Urinary bladder (tissue), 3 donors: ENCODE measurements at regions not wholly inside any gene's neighbourhood (a gene's known extent, or its start where the extent isn't known, plus 50 kb on each side); places are given as distances from the start of the nearest gene placed in this dataset.

Experiments
- DNase-seq: peaks from one replicate; pipeline ENCODE4 v3.0.0-alpha.2; 2015; ENCODE audit errors: extremely low spot score
- H3K27ac ChIP-seq: one replicate; pipeline ENCODE4 v1.5.1; 2013; ENCODE audit warnings: low read depth, mild to moderate bottlenecking, moderate library complexity
- H3K36me3 ChIP-seq: one replicate; pipeline ENCODE4 v1.6.1; 2013; ENCODE audit warnings: mild to moderate bottlenecking, moderate library complexity; ENCODE audit not compliant: insufficient read depth
- H3K4me1 ChIP-seq: one replicate; pipeline ENCODE4 v1.6.1; 2013; ENCODE audit warnings: mild to moderate bottlenecking, moderate library complexity; ENCODE audit not compliant: insufficient read depth
- H3K4me3 ChIP-seq: one replicate; pipeline ENCODE4 v1.5.1; 2013; ENCODE audit warnings: low read depth, low read length
- WGBS: extraction: QIAGEN DNeasy Blood & Tissue Kit; methylation state at CpG from one replicate; pipeline ENCODE4 v1.1.7; 2013; 5-methylcytosine and 5-hydroxymethylcytosine counted together
- donor health status: healthy with polysubstance abuse.
- donor health status: healthy.

DNA sequence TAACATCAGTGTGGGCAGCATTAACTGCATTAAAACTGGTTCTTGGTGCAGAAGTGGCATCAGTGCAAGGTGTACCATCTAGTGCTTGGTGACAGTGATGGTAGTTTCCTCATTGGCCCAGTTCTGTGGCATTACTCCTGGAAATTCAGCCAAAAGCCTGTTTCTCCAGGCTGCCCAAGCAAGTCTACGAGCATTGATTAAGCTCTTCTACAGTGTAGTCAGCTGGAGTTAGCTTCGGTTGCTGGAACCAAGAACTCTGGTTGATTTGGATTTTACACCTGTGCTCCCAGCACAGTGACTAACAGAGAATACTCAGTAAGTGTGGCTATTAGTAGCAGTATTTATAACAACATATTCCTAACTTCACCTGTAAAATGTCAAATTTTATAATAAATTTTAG, 84.9 kb upstream of the ZDHHC17 start:
- Histone ChIP-seq H3K27ac (no peak overlapping the region), H3K36me3 (no peaks in the 10 kb centered on the region), H3K4me1 (no peaks in the 10 kb centered on the region), H3K4me3 (no peak overlapping the region)
- 95% methylated on average over 2 of the region's 2 CpGs for WGBS
- DNase-seq = no peak

GRCh38 chr12:76679778-76680177, 84.1 kb upstream of the ZDHHC17 start:
- DNase-seq = no peak
- 28% methylated on average over 1 of the region's 1 CpG for WGBS
- H3K4me1 ChIP-seq = no peaks in the 10 kb centered on the region
- H3K36me3 ChIP-seq = no peaks in the 10 kb centered on the region
- H3K4me3 ChIP-seq = no peak overlapping the region
- no peak overlapping the region for H3K27ac ChIP-seq

DNA sequence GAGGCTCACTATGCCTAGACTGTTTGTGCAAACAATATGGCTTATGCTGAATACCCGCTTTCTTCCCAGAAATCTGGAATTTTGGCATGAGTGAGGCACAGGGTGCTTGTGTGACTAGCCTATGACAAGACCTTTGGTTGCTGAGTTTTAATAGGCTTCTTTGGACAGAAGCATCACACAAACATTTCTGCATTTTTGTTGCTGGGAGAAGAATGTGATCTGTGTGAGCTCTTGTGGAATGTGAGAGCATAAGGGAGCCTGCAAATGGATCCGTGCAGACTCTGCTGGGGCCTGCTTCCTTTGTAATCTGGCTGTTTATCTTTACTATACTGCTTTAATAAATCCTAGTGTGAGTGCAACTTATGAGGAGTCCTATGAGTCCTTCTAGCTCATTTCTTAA, 83.0 kb upstream of the ZDHHC17 start:
- Histone ChIP-seq H3K4me1 (no peaks in the 10 kb centered on the region), H3K4me3 (no peak overlapping the region), H3K36me3 (no peaks in the 10 kb centered on the region), H3K27ac (no peak overlapping the region)
- no peak for DNase-seq
- 56% methylated on average over 2 of the region's 2 CpGs for WGBS

DNA sequence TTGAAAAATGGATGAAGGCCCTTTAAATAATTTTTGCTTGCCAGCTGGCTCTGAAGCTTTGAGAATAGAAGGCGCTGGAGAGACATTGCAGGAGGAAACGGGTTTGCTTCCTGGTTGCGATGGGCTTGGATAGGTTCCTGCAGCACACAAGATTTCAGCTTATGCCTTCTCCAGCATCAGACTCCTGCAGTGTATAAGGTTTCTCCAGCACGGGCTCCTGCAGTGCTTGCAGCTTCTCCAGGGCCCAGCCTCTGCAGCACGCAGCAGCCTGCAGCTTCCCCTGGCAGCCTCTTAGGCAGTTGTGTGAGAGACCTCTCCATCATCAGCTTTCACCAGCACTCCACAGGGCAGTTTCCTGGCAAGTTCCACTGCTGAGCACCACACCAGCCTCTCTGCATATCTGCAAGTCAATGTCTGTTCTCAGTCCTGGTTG, 78.7 kb upstream of the ZDHHC17 start:
- Histone ChIP-seq H3K36me3 (no peaks in the 10 kb centered on the region), H3K27ac (no peak overlapping the region), H3K4me3 (no peak overlapping the region), H3K4me1 (peaks cover 1% of the 10 kb centered on the region)
- 2% methylated on average over 5 of the region's 5 CpGs for WGBS
- DNase-seq = no peak

GRCh38 chr12:76687981-76688380, 75.9 kb upstream of the ZDHHC17 start:
- peak; percentile 20 for DNase-seq
- H3K36me3 ChIP-seq = no peaks in the 10 kb centered on the region
- H3K4me3 ChIP-seq = no peak overlapping the region
- WGBS = 28% methylated on average over 3 of the region's 3 CpGs
- H3K4me1 ChIP-seq = peaks cover 1% of the 10 kb centered on the region
- no peak overlapping the region for H3K27ac ChIP-seq

GRCh38 chr12:76688631-76689030, 75.3 kb upstream of the ZDHHC17 start:
- WGBS = 87% methylated on average over 2 of the region's 2 CpGs

DNA sequence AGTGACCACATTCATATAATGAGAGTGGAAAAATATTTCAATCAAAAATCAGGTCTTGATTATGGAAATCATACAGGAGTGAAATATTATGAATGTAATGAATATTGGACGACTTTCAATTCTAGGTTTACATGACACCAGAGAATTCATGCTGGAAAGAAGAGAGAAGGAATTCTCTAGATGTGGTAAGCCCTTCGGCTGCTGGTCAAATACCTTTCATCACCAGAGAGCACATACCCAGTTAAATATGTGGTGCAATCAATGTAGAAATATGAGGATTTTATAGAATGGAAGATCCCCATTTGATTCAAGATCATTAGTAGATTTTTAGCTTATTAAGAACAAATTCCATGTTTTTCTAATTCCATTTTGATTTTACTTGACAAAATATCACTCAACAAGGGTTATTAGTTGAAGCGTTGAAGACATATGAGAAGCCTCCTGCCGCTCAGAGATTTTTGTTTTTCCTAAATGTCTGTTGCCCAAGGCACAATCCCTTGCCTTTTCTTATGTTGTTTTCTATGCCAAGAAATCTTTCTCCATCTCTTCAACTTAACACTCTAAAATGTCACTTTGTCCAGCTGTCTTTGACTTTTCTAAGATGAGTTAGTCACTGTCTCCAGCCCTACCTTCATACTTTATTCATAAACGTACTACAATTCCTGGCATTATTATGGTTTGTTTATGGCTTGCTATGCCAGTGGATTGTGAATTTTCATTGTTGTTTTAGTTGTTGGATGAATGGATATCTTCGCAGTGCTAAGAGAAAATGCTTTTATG, 72.8 kb upstream of the ZDHHC17 start:
- 82% methylated on average over 6 of the region's 6 CpGs for WGBS

More at GRCh38 chr12:76688631-76689030, 75.3 kb upstream of the ZDHHC17 start:
- H3K4me3 ChIP-seq = no peak overlapping the region
- no peaks in the 10 kb centered on the region for H3K36me3 ChIP-seq
- peaks cover 1% of the 10 kb centered on the region for H3K4me1 ChIP-seq
- no peak for DNase-seq
- H3K27ac ChIP-seq = no peak overlapping the region

GRCh38 chr12:76692846-76693245, 71.1 kb upstream of the ZDHHC17 start:
- no peak for DNase-seq
- WGBS = 85% methylated on average over 3 of the region's 3 CpGs
- no peaks in the 10 kb centered on the region for H3K36me3 ChIP-seq
- no peak overlapping the region for H3K27ac ChIP-seq
- H3K4me1 ChIP-seq = no peaks in the 10 kb centered on the region
- no peak overlapping the region for H3K4me3 ChIP-seq

More for the DNA sequence above, 72.8 kb upstream of the ZDHHC17 start:
- Histone ChIP-seq H3K4me3 (no peak overlapping the region), H3K27ac (no peak overlapping the region), H3K4me1 (peaks cover 1% of the 10 kb centered on the region), H3K36me3 (no peaks in the 10 kb centered on the region)
- no peak for DNase-seq

- Histone ChIP-seq H3K4me3 (no peak overlapping the region), H3K36me3 (no peaks in the 10 kb centered on the region), H3K27ac (no peak overlapping the region), H3K4me1 (no peaks in the 10 kb centered on the region)
- DNase-seq = no peak
- WGBS = 97% methylated on average over 7 of the region's 7 CpGs
Measured at GRCh38 chr12:76694369-76694768, 69.5 kb upstream of the ZDHHC17 start.

GRCh38 chr12:76696186-76696585, 67.7 kb upstream of the ZDHHC17 start:
- H3K4me1 ChIP-seq = no peaks in the 10 kb centered on the region
- H3K27ac ChIP-seq = no peak overlapping the region
- DNase-seq = no peak
- no peaks in the 10 kb centered on the region for H3K36me3 ChIP-seq
- 92% methylated on average over 4 of the region's 4 CpGs for WGBS
- H3K4me3 ChIP-seq = no peak overlapping the region

DNA sequence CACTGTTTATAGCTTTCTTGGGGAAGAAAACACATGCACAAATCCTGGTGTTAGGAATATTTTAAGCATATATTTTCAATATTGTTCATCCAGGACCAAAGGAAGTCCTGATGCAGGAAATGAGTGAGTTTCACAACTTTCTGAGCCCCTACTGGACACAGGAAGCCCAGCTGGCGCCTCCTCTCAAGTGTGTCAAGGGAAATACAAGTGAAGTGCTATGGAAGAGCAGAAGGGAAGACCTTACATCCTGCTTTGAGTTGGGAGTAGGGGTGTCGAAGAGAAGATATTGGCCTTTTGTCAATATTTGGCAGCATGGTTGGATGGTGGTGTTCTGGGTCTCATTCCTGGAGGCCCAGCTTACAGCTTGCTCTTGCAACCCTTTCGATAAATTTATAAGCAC, 66.1 kb upstream of the ZDHHC17 start:
- WGBS = 85% methylated on average over 3 of the region's 3 CpGs
- no peak overlapping the region for H3K27ac ChIP-seq
- H3K4me3 ChIP-seq = no peak overlapping the region
- DNase-seq = no peak
- no peaks in the 10 kb centered on the region for H3K4me1 ChIP-seq
- H3K36me3 ChIP-seq = no peaks in the 10 kb centered on the region

- 94% methylated on average over 1 of the region's 1 CpG for WGBS
- DNase-seq = no peak
- no peak overlapping the region for H3K4me3 ChIP-seq
- no peaks in the 10 kb centered on the region for H3K36me3 ChIP-seq
- no peaks in the 10 kb centered on the region for H3K4me1 ChIP-seq
- H3K27ac ChIP-seq = no peak overlapping the region
Measured at GRCh38 chr12:76698316-76698715, 65.6 kb upstream of the ZDHHC17 start.

GRCh38 chr12:76698966-76699365, 64.9 kb upstream of the ZDHHC17 start:
- WGBS = 79% methylated on average over 7 of the region's 7 CpGs
- Histone ChIP-seq H3K4me1 (no peaks in the 10 kb centered on the region), H3K27ac (no peak overlapping the region), H3K36me3 (no peaks in the 10 kb centered on the region), H3K4me3 (no peak overlapping the region)
- DNase-seq = no peak

GRCh38 chr12:76701690-76702089, 62.2 kb upstream of the ZDHHC17 start:
- H3K27ac ChIP-seq = no peak overlapping the region
- DNase-seq = no peak
- H3K4me3 ChIP-seq = no peak overlapping the region
- WGBS = 88% methylated on average over 1 of the region's 1 CpG
- H3K4me1 ChIP-seq = no peaks in the 10 kb centered on the region
- H3K36me3 ChIP-seq = no peaks in the 10 kb centered on the region
